ENCODE measurements at regions not wholly inside any gene's neighbourhood (a gene's known extent, or its start where the extent isn't known, plus 50 kb on each side); places are given as distances from the start of the nearest gene placed in this dataset.
A peak's percentile ranks its signal among the peaks of the same experiment; 100 is the strongest.

GRCh38 chr4:43089730-43090129 is 197.2 kb downstream of the GRXCR1 start:
- in situ Hi-C loops (cut with HindIII; ENCODE audit: low sequenced_read_pairs) = no loop called here
- DNase-seq (ENCODE audit: low read depth) = peak; percentile 75
- TF ChIP-seq CTCF (IDR thresholded peaks at IDR 0.05; ENCODE audit: low read depth, low read length, missing control alignments) = no peak
- no peak overlapping the region for H3K4me3 ChIP-seq (ENCODE audit: low read depth, low read length)

- DNase-seq (ENCODE audit: low read depth) = no peak
- in situ Hi-C loops (cut with HindIII; ENCODE audit: low sequenced_read_pairs) = no loop called here
- TF ChIP-seq CTCF (IDR thresholded peaks at IDR 0.05; ENCODE audit: low read depth, low read length, missing control alignments) = no peak
These were observed 210.5 kb downstream of the GRXCR1 start for GRCh38 chr4:43103048-43103447.

GRCh38 chr4:43112139-43112538 is 219.6 kb downstream of the GRXCR1 start:
- no peak for TF ChIP-seq CTCF (IDR thresholded peaks at IDR 0.05; ENCODE audit: low read depth, low read length, missing control alignments)
- in situ Hi-C loops (cut with HindIII; ENCODE audit: low sequenced_read_pairs) = no loop called here
- DNase-seq (ENCODE audit: low read depth) = no peak
- H3K4me3 ChIP-seq (ENCODE audit: low read depth, low read length) = no peak overlapping the region

More at GRCh38 chr4:43103048-43103447, 210.5 kb downstream of the GRXCR1 start:
- H3K4me3 ChIP-seq (ENCODE audit: low read depth, low read length) = no peak overlapping the region

GRCh38 chr4:43113196-43113595 is 220.7 kb downstream of the GRXCR1 start:
- no peak overlapping the region for H3K4me3 ChIP-seq (ENCODE audit: low read depth, low read length)
- in situ Hi-C loops (cut with HindIII; ENCODE audit: low sequenced_read_pairs) = no loop called here
- DNase-seq (ENCODE audit: low read depth) = no peak
- no peak for TF ChIP-seq CTCF (IDR thresholded peaks at IDR 0.05; ENCODE audit: low read depth, low read length, missing control alignments)

- in situ Hi-C loops (cut with HindIII; ENCODE audit: low sequenced_read_pairs) = no loop called here
- H3K4me3 ChIP-seq (ENCODE audit: low read depth, low read length) = no peak overlapping the region
- no peak for TF ChIP-seq CTCF (IDR thresholded peaks at IDR 0.05; ENCODE audit: low read depth, low read length, missing control alignments)
- no peak for DNase-seq (ENCODE audit: low read depth)
These were observed 234.1 kb downstream of the GRXCR1 start for GRCh38 chr4:43126595-43126994.

- no peak for TF ChIP-seq CTCF (IDR thresholded peaks at IDR 0.05; ENCODE audit: low read depth, low read length, missing control alignments)
- H3K4me3 ChIP-seq (ENCODE audit: low read depth, low read length) = no peak overlapping the region
- in situ Hi-C loops (cut with HindIII; ENCODE audit: low sequenced_read_pairs) = no loop called here
- DNase-seq (ENCODE audit: low read depth) = no peak
These were observed 237.9 kb downstream of the GRXCR1 start for GRCh38 chr4:43130228-43131021.
